Thyroid gland (tissue), 4 donors: ENCODE measurements at regions not wholly inside any gene's neighbourhood (a gene's known extent, or its start where the extent isn't known, plus 50 kb on each side); places are given as distances from the start of the nearest gene placed in this dataset.

ENCODE experiments used
- CTCF ChIP-seq, 6 experiments: fragments of 200-600 bp in 3 of 6; fragments of 450-650 bp in 3 of 6; sonication (generic) in 3 of 6; IDR thresholded peaks; one replicate each; pipeline ENCODE4 v1.5.1; 2016 to 2019; ENCODE audit warnings: antibody characterized with exemption in 6 of 6, mild to moderate bottlenecking in 2 of 6, inconsistent platforms in 1 of 6, moderate library complexity in 1 of 6
- POLR2A ChIP-seq, 2 donors: fragments of 450-650 bp; IDR thresholded peaks; one replicate each; pipeline ENCODE4 v1.6.1; 2017; ENCODE audit warnings: antibody characterized with exemption in 2 of 2, mild to moderate bottlenecking in 2 of 2, moderate library complexity in 1 of 2

- no peak for TF ChIP-seq CTCF (IDR thresholded peaks at IDR 0.05)
- no peak for TF ChIP-seq POLR2A (IDR thresholded peaks at IDR 0.05)
Observed at GRCh38 chr4:35494955-35495354, 749.4 kb downstream of the ARAP2 start.
